H9 (cell line): ENCODE measurements at regions not wholly inside any gene's neighbourhood (a gene's known extent, or its start where the extent isn't known, plus 50 kb on each side); places are given as distances from the start of the nearest gene placed in this dataset.

Experiments
- DNase-seq: peaks from one replicate; pipeline ENCODE4 v3.0.0-alpha.2; 2017
- H2AFZ ChIP-seq: one replicate; pipeline ENCODE4 v1.6.1; 2013; ENCODE audit warnings: mild to moderate bottlenecking, low read length, control low read depth, moderate library complexity
- H2AK5ac ChIP-seq: 2 replicates; pipeline ENCODE4 v1.6.1; 2013; ENCODE audit warnings: low read length, control low read depth, mixed read lengths; ENCODE audit not compliant: insufficient read length
- H2BK120ac ChIP-seq: one replicate; pipeline ENCODE4 v1.6.1; 2013; ENCODE audit warnings: low read depth, mild to moderate bottlenecking, low read length, control low read depth, inconsistent platforms; ENCODE audit not compliant: poor library complexity, severe bottlenecking
- H2BK12ac ChIP-seq: 2 replicates; pipeline ENCODE4 v1.6.1; 2013; ENCODE audit warnings: low read length, control low read depth, mixed read lengths, low read depth; ENCODE audit not compliant: insufficient read length
- H2BK15ac ChIP-seq: 2 replicates; pipeline ENCODE4 v1.6.1; 2013; ENCODE audit warnings: low read depth, low read length, control low read depth
- H2BK20ac ChIP-seq: one replicate; pipeline ENCODE4 v1.6.1; 2013; ENCODE audit warnings: low read depth, mild to moderate bottlenecking, low read length, control low read depth, inconsistent platforms; ENCODE audit not compliant: poor library complexity, severe bottlenecking
- H2BK5ac ChIP-seq: 2 replicates; pipeline ENCODE4 v1.6.1; 2013; ENCODE audit warnings: low read length, control low read depth, mixed read lengths; ENCODE audit not compliant: insufficient read length
- H3K14ac ChIP-seq: 2 replicates; pipeline ENCODE4 v1.6.1; 2013; ENCODE audit warnings: low read length, control low read depth; ENCODE audit not compliant: insufficient read depth
- H3K18ac ChIP-seq: 2 replicates; pipeline ENCODE4 v1.6.1; 2013; ENCODE audit warnings: low read depth, mild to moderate bottlenecking, mixed read lengths, low read length, control low read depth; ENCODE audit not compliant: insufficient read length
- H3K23ac ChIP-seq: 2 replicates; pipeline ENCODE4 v1.6.1; 2013; ENCODE audit warnings: low read length, control low read depth, mixed read lengths, low read depth; ENCODE audit not compliant: insufficient read length
- H3K23me2 ChIP-seq: 2 replicates; pipeline ENCODE4 v1.6.1; 2013; ENCODE audit warnings: low read depth, mild to moderate bottlenecking, mixed read lengths, low read length, control low read depth; ENCODE audit not compliant: insufficient read length, poor library complexity, severe bottlenecking
- H3K27ac ChIP-seq: 2 replicates; pipeline ENCODE4 v1.5.1; 2013; ENCODE audit warnings: low read length, control low read depth, mixed read lengths, low read depth; ENCODE audit not compliant: insufficient read length
- H3K27me3 ChIP-seq: 2 replicates; pipeline ENCODE4 v1.6.1; 2013; ENCODE audit warnings: low read length, control low read depth, inconsistent platforms; ENCODE audit not compliant: insufficient read depth
- H3K4ac ChIP-seq: 2 replicates; pipeline ENCODE4 v1.6.1; 2013; ENCODE audit warnings: low read depth, mild to moderate bottlenecking, control low read depth, inconsistent platforms, low read length, moderate library complexity
- H3K4me1 ChIP-seq: 2 replicates; pipeline ENCODE4 v1.6.1; 2013; ENCODE audit warnings: low read length, control low read depth, inconsistent platforms; ENCODE audit not compliant: insufficient read depth
- H3K4me2 ChIP-seq: 2 replicates; pipeline ENCODE4 v1.6.1; 2013; ENCODE audit warnings: low read length, control low read depth, mixed read lengths; ENCODE audit not compliant: insufficient read length, insufficient read depth
- H3K56ac ChIP-seq: 2 replicates; pipeline ENCODE4 v1.6.1; 2013; ENCODE audit warnings: low read depth, mild to moderate bottlenecking, mixed read lengths, low read length, control low read depth; ENCODE audit not compliant: insufficient read length
- H3K79me1 ChIP-seq: 2 replicates; pipeline ENCODE4 v1.6.1; 2013; ENCODE audit warnings: low read depth, mild to moderate bottlenecking, moderate library complexity, low read length, control low read depth, inconsistent platforms; ENCODE audit not compliant: insufficient read depth, poor library complexity, severe bottlenecking
- H3K79me2 ChIP-seq: 2 replicates; pipeline ENCODE4 v1.6.1; 2013; ENCODE audit warnings: low read length, control low read depth, inconsistent platforms; ENCODE audit not compliant: insufficient read depth
- H3K9ac ChIP-seq: 2 replicates; pipeline ENCODE4 v1.6.1; 2013; ENCODE audit warnings: low read length, control low read depth, mixed read lengths; ENCODE audit not compliant: insufficient read length; ENCODE audit errors: extremely low read depth
- H3K9me3 ChIP-seq: one replicate; pipeline ENCODE4 v1.6.1; 2013; ENCODE audit warnings: low read depth, low read length, inconsistent platforms; ENCODE audit not compliant: control insufficient read depth
- H3T11ph ChIP-seq: one replicate; pipeline ENCODE4 v1.6.1; 2013; ENCODE audit warnings: mild to moderate bottlenecking, low read length, control low read depth, inconsistent platforms
- H4K20me1 ChIP-seq: one replicate; pipeline ENCODE4 v1.6.1; 2013; ENCODE audit not compliant: control insufficient read depth, insufficient read length, insufficient read depth
- H4K5ac ChIP-seq: 2 replicates; pipeline ENCODE4 v1.6.1; 2013; ENCODE audit warnings: low read depth, mild to moderate bottlenecking, mixed read lengths, low read length, control low read depth; ENCODE audit not compliant: insufficient read length
- H4K8ac ChIP-seq: replicated peaks from 2 replicates; pipeline ENCODE4 v1.6.1; 2013; ENCODE audit warnings: low read length, control low read depth, mixed read lengths, low read depth; ENCODE audit not compliant: insufficient read length
- H4K91ac ChIP-seq: 2 replicates; pipeline ENCODE4 v1.6.1; 2013; ENCODE audit warnings: low read depth, mild to moderate bottlenecking, moderate library complexity, mixed read lengths, low read length, control low read depth; ENCODE audit not compliant: insufficient read length
- H3K27ac Mint-ChIP-seq, 3 experiments: 2 replicates in 2 of 3; 3 replicates in 1 of 3; pipeline ENCODE4 v1.8.0; 2020 to 2021; ENCODE audit warnings: mixed read lengths in 3 of 3, mild to moderate bottlenecking in 1 of 3, moderate library complexity in 1 of 3
- H3K27me3 Mint-ChIP-seq: 2 replicates; pipeline ENCODE4 v1.8.0; 2021; ENCODE audit warnings: low read depth, mild to moderate bottlenecking, moderate library complexity, mixed read lengths
- H3K36me3 Mint-ChIP-seq, 3 experiments: 2 replicates in 2 of 3; 3 replicates in 1 of 3; pipeline ENCODE4 v1.8.0; 2020 to 2021; ENCODE audit warnings: low read depth in 3 of 3, mixed read lengths in 3 of 3; ENCODE audit not compliant: insufficient read depth in 1 of 3
- H3K4me1 Mint-ChIP-seq, 2 experiments: 2 replicates each; pipeline ENCODE4 v1.8.0; 2020; ENCODE audit warnings: mixed read lengths in 2 of 2
- H3K4me3 Mint-ChIP-seq, 2 experiments: 2 replicates in 1 of 2; 3 replicates in 1 of 2; pipeline ENCODE4 v1.8.0; 2020 to 2021; ENCODE audit warnings: mild to moderate bottlenecking in 2 of 2, mixed read lengths in 2 of 2, moderate library complexity in 1 of 2
- H3K9me3 Mint-ChIP-seq, 2 experiments: 2 replicates in 1 of 2; 3 replicates in 1 of 2; pipeline ENCODE4 v1.8.0; 2020; ENCODE audit warnings: mild to moderate bottlenecking in 2 of 2, mixed read lengths in 2 of 2, moderate library complexity in 1 of 2
- CTCF ChIP-seq: fragments of 200-600 bp; sonication (generic); conservative IDR thresholded peaks from 3 replicates; pipeline ENCODE4 v1.8.0; 2021; ENCODE audit warnings: antibody characterized with exemption, mild to moderate bottlenecking
- WGBS: extraction: QIAGEN DNeasy Blood & Tissue Kit; methylation state at CpG from one replicate; pipeline ENCODE4 v1.1.7; 2013; ENCODE audit warnings: missing lambda C conversion rate, low lambda C conversion rate, mixed read lengths; ENCODE audit not compliant: insufficient read length; ENCODE audit errors: extremely low coverage; 5-methylcytosine and 5-hydroxymethylcytosine counted together

- Histone ChIP-seq H4K91ac (no peak overlapping the region), H3K4ac (no peak overlapping the region), H3K4me2 (no peak overlapping the region), H3K27me3 (no peaks in the 10 kb centered on the region), H4K5ac (no peak overlapping the region), H2AFZ (no peak overlapping the region), H3K23me2 (no peaks in the 10 kb centered on the region), H3K9ac (no peak overlapping the region), H2BK5ac (no peak overlapping the region), H3T11ph (no peak overlapping the region), H4K8ac (no peak overlapping the region), H3K18ac (no peak overlapping the region), H2AK5ac (no peak overlapping the region), H3K14ac (no peak overlapping the region), H3K56ac (no peak overlapping the region), H2BK20ac (no peak overlapping the region), H3K23ac (no peak overlapping the region), H2BK12ac (no peak overlapping the region), H4K20me1 (no peaks in the 10 kb centered on the region), H2BK15ac (no peak overlapping the region), H3K79me2 (peaks cover 1% of the 10 kb centered on the region; the same call in 1 of the 2 replicates), H3K79me1 (no peaks in the 10 kb centered on the region), H3K27ac (no peak overlapping the region), H3K9me3 (no peaks in the 10 kb centered on the region), H3K4me1 (no peaks in the 10 kb centered on the region; the same call in 1 of the 2 replicates), H2BK120ac (no peak overlapping the region)
- peaks cover 0 to 5% of the 10 kb centered on the region in 2 experiments for H3K9me3 Mint-ChIP-seq
- H3K4me3 Mint-ChIP-seq = no peak overlapping the region
- peaks cover 13% of the 10 kb centered on the region in 2 experiments for H3K4me1 Mint-ChIP-seq
- H3K36me3 Mint-ChIP-seq = no peaks in the 10 kb centered on the region; a peak in 1 of 7 replicates
- no peak for TF ChIP-seq CTCF
- no peak for DNase-seq
- peaks cover 5% of the 10 kb centered on the region for H3K27me3 Mint-ChIP-seq
- no CpG with 5 or more reads among the region's 1 CpG for WGBS
- H3K27ac Mint-ChIP-seq = no peak overlapping the region
Measured at GRCh38 chr11:27253224-27253623, 109.8 kb downstream of the CCDC34 start.
